ENCODE measurements at regions not wholly inside any gene's neighbourhood (a gene's known extent, or its start where the extent isn't known, plus 50 kb on each side); places are given as distances from the start of the nearest gene placed in this dataset.

DNA sequence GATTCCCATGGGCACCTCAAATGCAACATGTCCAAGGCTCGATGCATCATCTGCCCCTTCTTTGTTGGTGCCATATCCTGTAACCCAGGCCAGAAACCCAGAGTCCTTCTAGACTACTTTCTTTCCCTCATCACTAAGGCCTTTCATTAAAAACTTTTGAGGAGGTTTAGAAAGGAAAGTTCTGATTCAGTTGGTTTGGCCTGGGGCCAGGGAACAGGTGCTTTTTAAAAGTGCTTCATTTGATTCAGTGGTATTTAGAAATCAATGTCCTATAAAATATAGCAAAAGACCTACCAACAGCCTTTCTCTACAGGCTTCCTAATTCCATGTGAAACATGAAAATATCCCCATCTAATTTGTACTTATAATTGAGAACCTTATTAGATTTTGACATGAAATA lies 341.9 kb upstream of the RORA start:
- Histone ChIP-seq H3K4me1 (ENCODE audit: insufficient read depth, low read length) (no peaks in the 10 kb centered on the region), H3K9me3 (ENCODE audit: low read length) (no peaks in the 10 kb centered on the region), H3K4me3 (ENCODE audit: low read depth in 1 of 2, low read length in 2 of 2) (no peak overlapping the region), H3K9ac (ENCODE audit: low read length) (no peak overlapping the region), H3K36me3 (ENCODE audit: insufficient read depth, low read length) (no peaks in the 10 kb centered on the region), H3K27ac (ENCODE audit: low read depth, low read length) (no peak overlapping the region), H3K27me3 (ENCODE audit: control insufficient read depth in 1 of 2, insufficient read depth in 2 of 2, low read length in 2 of 2) (no peaks in the 10 kb centered on the region)

DNA sequence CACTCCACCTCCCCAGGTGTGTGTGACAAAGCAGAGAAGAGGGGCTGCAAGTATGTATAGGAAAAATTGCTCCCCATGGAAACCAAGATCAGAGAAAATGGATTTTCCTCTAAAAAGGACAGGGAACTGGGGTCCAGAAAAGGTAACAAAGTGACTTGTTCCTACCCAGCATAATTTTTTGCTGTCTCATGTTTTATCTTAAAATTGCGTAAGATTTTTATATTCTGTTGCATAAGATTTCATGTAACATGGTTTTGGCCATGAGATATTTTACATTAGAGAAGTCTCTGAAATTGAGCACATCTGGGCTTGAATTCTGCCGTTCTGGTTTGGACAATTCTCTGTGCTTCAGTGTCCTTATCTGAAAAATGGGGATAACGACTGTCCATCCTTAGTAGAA lies 335.7 kb upstream of the RORA start:
- H3K27ac ChIP-seq (ENCODE audit: low read depth, low read length) = no peak overlapping the region
- no peaks in the 10 kb centered on the region for H3K4me1 ChIP-seq (ENCODE audit: insufficient read depth, low read length)
- no peaks in the 10 kb centered on the region for H3K27me3 ChIP-seq (ENCODE audit: control insufficient read depth in 1 of 2, insufficient read depth in 2 of 2, low read length in 2 of 2)
- H3K9me3 ChIP-seq (ENCODE audit: low read length) = no peaks in the 10 kb centered on the region
- no peak overlapping the region for H3K4me3 ChIP-seq (ENCODE audit: low read depth in 1 of 2, low read length in 2 of 2)
- H3K9ac ChIP-seq (ENCODE audit: low read length) = no peak overlapping the region
- no peaks in the 10 kb centered on the region for H3K36me3 ChIP-seq (ENCODE audit: insufficient read depth, low read length)

DNA sequence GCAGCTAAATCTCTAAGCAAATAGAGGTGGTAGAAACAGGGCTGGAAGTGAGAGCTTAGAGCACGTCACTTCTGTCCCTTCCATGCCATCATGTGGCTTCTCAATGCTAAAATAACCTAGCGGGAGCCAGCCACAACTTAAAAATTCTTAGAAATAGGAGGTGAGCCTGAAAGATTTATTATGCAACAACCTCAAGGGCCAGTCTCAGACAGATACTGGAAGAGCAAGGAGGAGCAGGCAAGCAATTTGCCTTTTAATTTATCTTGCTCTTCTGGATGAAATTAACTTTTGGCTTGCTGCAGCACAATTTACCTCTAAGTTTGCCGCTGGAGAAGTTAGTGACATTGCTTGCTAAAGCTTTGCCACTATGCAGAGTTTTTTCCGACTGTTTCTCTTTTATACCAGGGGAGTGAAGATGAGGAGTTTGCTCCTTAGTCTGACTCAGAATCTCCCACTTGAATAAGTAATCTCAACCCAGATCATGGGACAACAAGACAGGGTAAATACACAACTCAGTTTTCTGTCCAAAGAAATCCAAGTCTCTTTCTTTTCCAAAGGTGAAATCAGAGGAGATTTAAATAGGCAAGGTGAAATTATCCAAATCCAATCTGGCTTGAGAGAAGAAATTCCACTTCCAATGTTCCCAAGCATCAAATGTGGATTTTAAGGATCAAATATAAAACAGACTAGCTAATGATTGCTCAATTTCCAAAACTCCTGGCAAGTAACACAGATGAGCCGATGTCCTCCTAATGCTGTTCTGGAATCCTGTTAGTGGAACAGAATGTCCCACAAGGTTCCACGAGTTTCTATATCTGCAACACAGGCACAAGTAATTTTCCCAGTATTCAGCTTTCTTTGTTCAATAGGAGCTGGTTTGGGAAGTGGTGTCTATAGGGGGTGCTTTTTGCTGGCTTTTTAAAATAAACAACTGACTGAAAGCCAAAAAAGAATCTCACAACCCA lies 329.4 kb upstream of the RORA start:
- no peaks in the 10 kb centered on the region for H3K36me3 ChIP-seq (ENCODE audit: insufficient read depth, low read length)
- H3K27me3 ChIP-seq (ENCODE audit: control insufficient read depth in 1 of 2, insufficient read depth in 2 of 2, low read length in 2 of 2) = no peaks in the 10 kb centered on the region
- H3K4me1 ChIP-seq (ENCODE audit: insufficient read depth, low read length) = no peaks in the 10 kb centered on the region
- H3K9me3 ChIP-seq (ENCODE audit: low read length) = no peaks in the 10 kb centered on the region
- H3K27ac ChIP-seq (ENCODE audit: low read depth, low read length) = no peak overlapping the region
- H3K4me3 ChIP-seq (ENCODE audit: low read depth in 1 of 2, low read length in 2 of 2) = no peak overlapping the region
- no peak overlapping the region for H3K9ac ChIP-seq (ENCODE audit: low read length)

DNA sequence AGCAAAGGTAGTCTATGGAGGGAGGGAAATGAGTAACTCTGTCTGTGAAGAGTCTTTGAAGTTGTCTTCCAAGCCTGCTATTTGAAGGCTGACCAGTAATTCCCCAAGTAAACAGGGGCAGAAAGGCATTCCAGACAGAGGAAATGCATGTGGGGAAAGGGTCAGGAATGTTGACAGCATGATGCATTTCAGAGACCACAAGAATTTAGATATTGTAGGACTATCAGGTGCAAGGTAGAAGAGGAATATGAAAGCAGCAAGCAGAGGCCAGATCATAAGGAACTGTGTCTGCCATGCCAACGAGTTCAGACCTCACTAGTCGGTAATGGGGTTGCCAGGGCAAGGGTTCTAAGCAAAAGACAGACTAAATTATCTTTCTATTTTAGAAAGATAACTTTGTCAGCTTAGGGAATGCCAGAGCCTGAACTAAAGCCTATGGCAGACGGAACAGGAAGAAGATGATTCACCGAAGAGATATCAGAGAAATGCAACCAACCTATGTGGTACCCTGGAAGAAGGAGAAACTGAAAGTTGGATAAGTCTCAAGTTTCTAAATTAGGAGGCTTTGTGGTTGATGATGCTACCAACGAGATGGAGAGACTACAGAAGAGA lies 327.0 kb upstream of the RORA start:
- no peak overlapping the region for H3K4me3 ChIP-seq (ENCODE audit: low read depth in 1 of 2, low read length in 2 of 2)
- H3K9ac ChIP-seq (ENCODE audit: low read length) = no peak overlapping the region
- no peaks in the 10 kb centered on the region for H3K4me1 ChIP-seq (ENCODE audit: insufficient read depth, low read length)
- H3K27me3 ChIP-seq (ENCODE audit: control insufficient read depth in 1 of 2, insufficient read depth in 2 of 2, low read length in 2 of 2) = no peaks in the 10 kb centered on the region
- H3K36me3 ChIP-seq (ENCODE audit: insufficient read depth, low read length) = no peaks in the 10 kb centered on the region
- H3K27ac ChIP-seq (ENCODE audit: low read depth, low read length) = no peak overlapping the region
- no peaks in the 10 kb centered on the region for H3K9me3 ChIP-seq (ENCODE audit: low read length)

DNA sequence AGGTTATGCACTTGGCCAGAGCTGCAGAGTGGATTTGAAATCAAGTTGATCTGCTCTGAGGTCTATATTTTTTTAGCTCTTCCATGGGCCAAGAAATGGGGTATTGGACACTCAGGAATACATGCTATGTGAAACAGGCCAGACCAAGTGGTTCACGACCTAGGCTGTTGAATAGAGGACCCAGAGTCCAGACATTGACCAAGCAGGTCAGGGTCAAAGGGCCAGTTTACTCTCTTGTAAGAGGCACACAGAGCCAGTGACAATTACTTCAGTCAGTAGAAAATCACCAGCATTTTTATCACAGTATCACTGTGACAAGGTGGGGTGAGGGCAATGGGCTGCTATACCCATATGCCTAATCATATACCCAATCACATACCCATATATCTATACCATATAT lies 320.6 kb upstream of the RORA start:
- Histone ChIP-seq H3K9ac (ENCODE audit: low read length) (no peak overlapping the region), H3K36me3 (ENCODE audit: insufficient read depth, low read length) (no peaks in the 10 kb centered on the region), H3K4me1 (ENCODE audit: insufficient read depth, low read length) (no peaks in the 10 kb centered on the region), H3K9me3 (ENCODE audit: low read length) (no peaks in the 10 kb centered on the region), H3K27me3 (ENCODE audit: control insufficient read depth in 1 of 2, insufficient read depth in 2 of 2, low read length in 2 of 2) (no peaks in the 10 kb centered on the region), H3K27ac (ENCODE audit: low read depth, low read length) (no peak overlapping the region), H3K4me3 (ENCODE audit: low read depth in 1 of 2, low read length in 2 of 2) (no peak overlapping the region)

DNA sequence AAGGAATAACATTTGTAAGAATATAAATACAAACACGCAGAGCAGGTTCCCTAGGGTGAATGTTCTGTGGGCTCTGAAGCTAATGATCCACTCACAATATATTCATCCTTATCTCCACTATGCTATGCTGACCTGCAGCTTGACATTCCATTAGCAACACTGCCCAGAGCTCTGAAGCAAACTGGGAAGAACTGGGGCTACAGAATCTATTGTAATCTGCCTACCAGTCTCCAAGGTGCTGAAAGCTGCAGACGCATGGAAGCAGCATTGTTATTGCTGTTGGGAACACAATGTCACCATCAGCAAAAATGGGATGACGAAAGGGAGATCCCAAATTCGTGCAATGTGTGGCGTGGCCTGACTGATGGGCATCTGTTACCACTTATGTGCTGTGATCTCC lies 316.7 kb upstream of the RORA start:
- no peaks in the 10 kb centered on the region for H3K27me3 ChIP-seq (ENCODE audit: control insufficient read depth in 1 of 2, insufficient read depth in 2 of 2, low read length in 2 of 2)
- no peak overlapping the region for H3K27ac ChIP-seq (ENCODE audit: low read depth, low read length)
- no peaks in the 10 kb centered on the region for H3K36me3 ChIP-seq (ENCODE audit: insufficient read depth, low read length)
- H3K9me3 ChIP-seq (ENCODE audit: low read length) = no peaks in the 10 kb centered on the region
- H3K4me1 ChIP-seq (ENCODE audit: insufficient read depth, low read length) = no peaks in the 10 kb centered on the region
- no peak overlapping the region for H3K4me3 ChIP-seq (ENCODE audit: low read depth in 1 of 2, low read length in 2 of 2)
- H3K9ac ChIP-seq (ENCODE audit: low read length) = no peak overlapping the region

DNA sequence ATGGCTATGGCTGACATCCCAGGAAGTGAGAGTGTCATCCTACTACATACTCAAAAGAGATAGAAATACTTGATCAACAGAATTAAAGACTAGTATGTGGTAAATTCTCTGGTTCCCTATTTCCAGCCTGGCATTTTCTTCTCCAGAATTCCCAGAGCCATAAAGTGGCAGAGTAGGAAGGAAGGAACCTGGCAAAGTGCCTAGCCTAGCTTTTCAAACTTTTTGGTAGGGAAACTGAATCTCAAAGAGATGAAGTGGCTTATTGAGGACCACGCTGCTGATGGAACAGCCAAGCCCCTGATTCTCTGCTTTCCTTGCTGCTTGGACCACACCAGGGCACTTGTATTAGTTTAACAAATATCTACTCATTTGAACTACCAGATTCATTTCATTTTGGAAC lies 312.4 kb upstream of the RORA start:
- Histone ChIP-seq H3K27me3 (ENCODE audit: control insufficient read depth in 1 of 2, insufficient read depth in 2 of 2, low read length in 2 of 2) (no peaks in the 10 kb centered on the region), H3K4me1 (ENCODE audit: insufficient read depth, low read length) (no peaks in the 10 kb centered on the region), H3K36me3 (ENCODE audit: insufficient read depth, low read length) (no peaks in the 10 kb centered on the region), H3K9me3 (ENCODE audit: low read length) (no peaks in the 10 kb centered on the region), H3K27ac (ENCODE audit: low read depth, low read length) (no peak overlapping the region), H3K4me3 (ENCODE audit: low read depth in 1 of 2, low read length in 2 of 2) (no peak overlapping the region), H3K9ac (ENCODE audit: low read length) (no peak overlapping the region)

DNA sequence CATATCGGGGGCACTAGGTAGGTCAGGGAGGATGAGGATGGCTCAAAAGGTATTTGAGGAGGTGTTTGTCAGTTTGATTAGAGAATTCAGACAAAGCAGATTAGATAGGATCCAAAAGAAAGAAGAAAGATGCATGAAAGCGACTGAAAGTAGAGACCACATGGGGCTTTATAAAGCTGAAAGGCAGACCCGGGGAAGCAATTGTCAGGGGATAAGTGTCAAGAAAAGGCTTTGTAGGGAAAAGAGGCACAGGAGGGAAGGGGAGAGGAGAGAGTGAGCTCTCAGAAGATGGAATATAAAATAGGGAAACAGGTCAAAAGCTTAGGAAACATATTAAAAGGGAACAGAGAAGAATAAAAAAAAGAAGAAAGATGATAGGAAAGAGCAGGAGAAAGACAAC lies 308.2 kb upstream of the RORA start:
- Histone ChIP-seq H3K9ac (ENCODE audit: low read length) (no peak overlapping the region), H3K36me3 (ENCODE audit: insufficient read depth, low read length) (no peaks in the 10 kb centered on the region), H3K4me1 (ENCODE audit: insufficient read depth, low read length) (no peaks in the 10 kb centered on the region), H3K4me3 (ENCODE audit: low read depth in 1 of 2, low read length in 2 of 2) (no peak overlapping the region), H3K27ac (ENCODE audit: low read depth, low read length) (no peak overlapping the region), H3K27me3 (ENCODE audit: control insufficient read depth in 1 of 2, insufficient read depth in 2 of 2, low read length in 2 of 2) (no peaks in the 10 kb centered on the region), H3K9me3 (ENCODE audit: low read length) (no peaks in the 10 kb centered on the region)

DNA sequence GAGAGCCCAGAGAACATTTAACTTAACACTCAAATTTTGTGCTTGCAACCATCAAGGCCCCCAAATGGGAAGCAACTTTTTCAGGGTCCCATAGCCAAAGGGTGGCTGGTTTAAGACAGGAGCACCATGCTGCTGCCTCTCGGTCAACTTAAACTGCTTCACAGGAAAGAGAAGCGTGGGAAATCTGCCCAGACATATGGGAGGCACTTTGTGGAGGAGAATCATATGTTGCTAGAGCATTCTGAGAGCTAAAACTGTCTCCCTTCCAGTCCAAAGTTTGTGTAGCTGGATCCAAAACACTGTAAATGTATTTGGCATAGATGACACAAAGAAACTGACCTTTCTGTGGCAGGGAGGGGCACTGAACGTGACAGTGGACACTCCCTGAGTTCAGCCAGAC lies 305.9 kb upstream of the RORA start:
- H3K4me3 ChIP-seq (ENCODE audit: low read depth in 1 of 2, low read length in 2 of 2) = no peak overlapping the region
- no peaks in the 10 kb centered on the region for H3K4me1 ChIP-seq (ENCODE audit: insufficient read depth, low read length)
- H3K9ac ChIP-seq (ENCODE audit: low read length) = no peak overlapping the region
- H3K9me3 ChIP-seq (ENCODE audit: low read length) = no peaks in the 10 kb centered on the region
- no peaks in the 10 kb centered on the region for H3K36me3 ChIP-seq (ENCODE audit: insufficient read depth, low read length)
- no peak overlapping the region for H3K27ac ChIP-seq (ENCODE audit: low read depth, low read length)
- no peaks in the 10 kb centered on the region for H3K27me3 ChIP-seq (ENCODE audit: control insufficient read depth in 1 of 2, insufficient read depth in 2 of 2, low read length in 2 of 2)

DNA sequence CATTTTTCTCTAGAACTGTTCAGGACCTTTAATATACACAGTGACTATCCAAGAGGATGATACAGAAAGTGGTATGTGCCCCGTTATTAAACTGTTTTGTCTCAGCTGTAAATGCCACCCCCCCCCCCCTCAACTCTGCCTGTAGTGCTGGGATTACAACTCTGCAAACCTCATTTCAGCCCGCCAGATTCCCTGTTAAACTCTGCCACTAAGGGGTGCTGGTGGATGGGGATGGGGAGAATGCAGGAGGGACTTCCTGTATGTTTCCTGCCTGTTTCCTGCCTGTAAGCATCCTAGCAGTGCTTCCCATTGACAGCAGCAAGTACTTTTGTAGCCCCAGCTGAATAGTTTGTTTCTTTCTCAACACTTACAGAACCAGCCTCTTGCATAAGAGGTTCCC lies 301.7 kb upstream of the RORA start:
- Histone ChIP-seq H3K9ac (ENCODE audit: low read length) (no peak overlapping the region), H3K27me3 (ENCODE audit: control insufficient read depth in 1 of 2, insufficient read depth in 2 of 2, low read length in 2 of 2) (no peaks in the 10 kb centered on the region), H3K27ac (ENCODE audit: low read depth, low read length) (no peak overlapping the region), H3K36me3 (ENCODE audit: insufficient read depth, low read length) (no peaks in the 10 kb centered on the region), H3K4me3 (ENCODE audit: low read depth in 1 of 2, low read length in 2 of 2) (no peak overlapping the region), H3K4me1 (ENCODE audit: insufficient read depth, low read length) (no peaks in the 10 kb centered on the region), H3K9me3 (ENCODE audit: low read length) (no peaks in the 10 kb centered on the region)

DNA sequence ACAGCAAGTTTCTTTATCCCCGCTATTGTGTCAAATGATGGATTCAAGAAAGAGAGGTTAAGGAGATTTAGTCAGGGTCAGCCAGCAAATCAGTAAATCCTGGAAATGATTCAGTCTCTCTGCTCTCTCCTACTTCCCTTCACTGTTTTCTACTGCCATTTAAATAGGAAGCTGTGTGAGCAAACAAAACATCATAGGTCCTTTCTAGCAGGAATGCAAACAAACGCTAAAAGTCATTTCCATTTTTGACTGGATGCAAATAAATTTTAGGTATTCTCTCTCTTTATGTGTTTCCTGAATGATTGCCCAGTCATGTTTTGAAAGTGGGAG lies 299.4 kb upstream of the RORA start:
- Histone ChIP-seq H3K4me1 (ENCODE audit: insufficient read depth, low read length) (no peaks in the 10 kb centered on the region), H3K9ac (ENCODE audit: low read length) (no peak overlapping the region), H3K27me3 (ENCODE audit: control insufficient read depth in 1 of 2, insufficient read depth in 2 of 2, low read length in 2 of 2) (no peaks in the 10 kb centered on the region), H3K4me3 (ENCODE audit: low read depth in 1 of 2, low read length in 2 of 2) (no peak overlapping the region), H3K36me3 (ENCODE audit: insufficient read depth, low read length) (no peaks in the 10 kb centered on the region), H3K9me3 (ENCODE audit: low read length) (no peaks in the 10 kb centered on the region), H3K27ac (ENCODE audit: low read depth, low read length) (no peak overlapping the region)

All from muscle layer of colon (tissue), 2 donors.